Right atrium auricular region (tissue), 2 donors: ENCODE measurements at regions not wholly inside any gene's neighbourhood (a gene's known extent, or its start where the extent isn't known, plus 50 kb on each side); places are given as distances from the start of the nearest gene placed in this dataset.

Experiments
- DNase-seq: peaks from one replicate; pipeline ENCODE4 v3.0.0-alpha.2; 2019; ENCODE audit warnings: low spot score
- H3K27ac ChIP-seq, 2 donors: fragments of 200-600 bp; sonication (generic); 1 replicate in 1 of 2; 2 replicates in 1 of 2; pipeline ENCODE4 v1.5.1; 2016 to 2019
- H3K27me3 ChIP-seq, 2 donors: fragments of 200-600 bp; sonication (generic); one replicate each; pipeline versions ENCODE4 v1.5.1 to v1.6.0; 2017 to 2019
- H3K36me3 ChIP-seq: fragments of 200-600 bp; sonication (generic); one replicate; pipeline ENCODE4 v1.5.1; 2016
- H3K4me1 ChIP-seq, 2 donors: fragments of 200-600 bp; sonication (generic); one replicate each; pipeline versions ENCODE4 v1.5.1 to v1.6.0; 2017 to 2019
- H3K4me3 ChIP-seq, 2 donors: fragments of 200-600 bp; sonication (generic); 1 replicate in 1 of 2; 2 replicates in 1 of 2; pipeline ENCODE4 v1.5.1; 2017 to 2019; ENCODE audit warnings: mild to moderate bottlenecking in 1 of 2, moderate library complexity in 1 of 2
- H3K9me3 ChIP-seq, 2 donors: fragments of 200-600 bp; sonication (generic); one replicate each; pipeline ENCODE4 v1.5.1; 2019
- CTCF ChIP-seq, 2 donors: fragments of 200-600 bp; sonication (generic); IDR thresholded peaks; one replicate each; pipeline ENCODE4 v1.5.1; 2019; ENCODE audit warnings: antibody characterized with exemption in 2 of 2

DNA sequence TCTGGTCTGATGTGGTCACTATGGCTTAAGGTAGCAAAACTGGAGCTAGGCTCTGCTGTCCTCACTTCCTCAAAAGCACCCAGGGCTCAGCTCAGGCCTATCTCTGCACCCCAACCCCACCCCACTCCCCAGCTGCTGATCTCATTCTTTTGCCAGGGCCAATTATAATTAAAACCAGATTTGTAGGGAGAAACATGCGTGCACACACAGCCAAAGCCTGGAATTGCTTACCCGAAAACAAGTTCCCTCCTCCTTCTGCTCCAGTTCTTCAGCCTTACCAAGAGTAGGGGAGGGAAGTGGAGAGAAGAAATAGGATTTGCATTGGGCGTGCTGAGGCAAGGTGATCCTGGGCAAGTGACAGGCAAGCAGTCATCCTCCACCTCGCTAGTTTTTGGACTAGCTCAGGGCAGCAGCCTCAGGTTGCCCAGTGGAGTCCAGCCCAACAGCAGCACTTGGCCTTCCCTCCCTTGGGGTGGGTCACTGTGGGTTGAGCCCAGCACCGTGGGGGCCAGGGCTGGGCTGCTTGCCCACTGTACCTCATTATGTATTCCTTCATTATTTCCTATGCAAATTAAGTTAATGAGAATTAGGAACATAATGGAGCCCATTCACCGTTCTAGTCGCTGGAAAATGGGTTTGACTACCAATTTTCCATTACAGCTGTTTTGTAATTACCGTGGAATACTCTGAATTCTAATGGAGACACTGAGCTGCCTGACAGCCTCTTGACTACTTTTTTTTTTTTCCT lies 199.1 kb upstream of the CELF4 start:
- Histone ChIP-seq H3K4me1 (no peaks in the 10 kb centered on the region), H3K36me3 (no peaks in the 10 kb centered on the region), H3K27me3 (no peaks in the 10 kb centered on the region), H3K9me3 (no peaks in the 10 kb centered on the region), H3K27ac (no peak overlapping the region), H3K4me3 (no peak overlapping the region)
- no peak for DNase-seq
- TF ChIP-seq CTCF (IDR thresholded peaks at IDR 0.05): no peak

- H3K27me3 ChIP-seq: no peaks in the 10 kb centered on the region
- H3K4me1 ChIP-seq: no peaks in the 10 kb centered on the region
- no peak overlapping the region for H3K4me3 ChIP-seq
- DNase-seq: no peak
- H3K36me3 ChIP-seq: no peaks in the 10 kb centered on the region
- no peak for TF ChIP-seq CTCF (IDR thresholded peaks at IDR 0.05)
- no peak overlapping the region for H3K27ac ChIP-seq
- H3K9me3 ChIP-seq: no peaks in the 10 kb centered on the region
Observed at GRCh38 chr18:37762076-37762621, 196.6 kb upstream of the CELF4 start.

DNA sequence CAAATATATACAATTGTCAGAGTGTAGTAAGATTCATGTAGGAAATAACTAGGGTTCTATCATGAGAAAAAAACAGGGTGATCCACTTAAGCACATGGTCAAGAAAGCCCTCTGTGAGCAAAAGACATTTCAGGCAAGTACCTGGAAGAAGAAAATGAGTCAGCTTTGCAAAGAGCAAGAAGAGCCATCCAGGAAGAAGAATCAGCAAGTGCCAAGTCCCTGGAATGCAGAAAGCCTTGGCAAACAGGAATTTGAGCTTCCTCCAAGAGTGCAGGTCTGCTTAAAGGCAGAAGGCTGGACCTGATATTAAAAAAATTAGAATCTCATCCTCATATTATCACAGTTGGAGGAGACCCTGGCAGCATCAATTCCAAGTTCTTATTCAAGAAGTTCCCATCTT lies 188.5 kb upstream of the CELF4 start:
- DNase-seq: no peak
- no peak overlapping the region for H3K4me3 ChIP-seq
- TF ChIP-seq CTCF (IDR thresholded peaks at IDR 0.05): no peak

GRCh38 chr18:37742436-37742835 lies 176.8 kb upstream of the CELF4 start:
- DNase-seq: no peak
- Histone ChIP-seq H3K4me1 (no peaks in the 10 kb centered on the region), H3K27me3 (no peaks in the 10 kb centered on the region), H3K27ac (no peak overlapping the region), H3K4me3 (no peak overlapping the region), H3K9me3 (no peaks in the 10 kb centered on the region), H3K36me3 (no peaks in the 10 kb centered on the region)
- no peak for TF ChIP-seq CTCF (IDR thresholded peaks at IDR 0.05)

More for the DNA sequence above, 188.5 kb upstream of the CELF4 start:
- Histone ChIP-seq H3K27ac (no peak overlapping the region), H3K27me3 (no peaks in the 10 kb centered on the region), H3K4me1 (no peaks in the 10 kb centered on the region), H3K9me3 (no peaks in the 10 kb centered on the region), H3K36me3 (no peaks in the 10 kb centered on the region)

GRCh38 chr18:37741032-37741623 lies 175.5 kb upstream of the CELF4 start:
- no peak overlapping the region for H3K27ac ChIP-seq
- H3K27me3 ChIP-seq: no peaks in the 10 kb centered on the region
- H3K4me3 ChIP-seq: no peak overlapping the region
- TF ChIP-seq CTCF (IDR thresholded peaks at IDR 0.05): no peak
- no peaks in the 10 kb centered on the region for H3K36me3 ChIP-seq
- DNase-seq: no peak
- no peaks in the 10 kb centered on the region for H3K9me3 ChIP-seq
- H3K4me1 ChIP-seq: no peaks in the 10 kb centered on the region
